SJSA1 (cell line): ENCODE measurements at regions not wholly inside any gene's neighbourhood (a gene's known extent, or its start where the extent isn't known, plus 50 kb on each side); places are given as distances from the start of the nearest gene placed in this dataset.
"Not testable (repeated sequence)": the region's sequence is repeated elsewhere in the genome, so short reads cannot be mapped to it uniquely, and the experiment has no call there.

Experiments
- DNase-seq, 2 experiments: peaks; one replicate each; pipeline ENCODE4 v3.0.0-alpha.2; 2015 to 2020; ENCODE audit warnings: low spot score in 2 of 2, low read depth in 1 of 2
- H3K27ac ChIP-seq: fragments of 250-450 bp; sonication (Bioruptor Pico); 2 replicates; pipeline ENCODE4 v1.5.1; 2020; ENCODE audit warnings: mild to moderate bottlenecking, moderate library complexity
- H3K27me3 ChIP-seq: fragments of 250-450 bp; sonication (Bioruptor Pico); replicated peaks from 2 replicates; pipeline ENCODE4 v1.5.1; 2020; ENCODE audit warnings: mild to moderate bottlenecking, moderate library complexity
- H3K36me3 ChIP-seq: fragments of 250-450 bp; sonication (Bioruptor Pico); 2 replicates; pipeline ENCODE4 v1.5.1; 2020; ENCODE audit warnings: mild to moderate bottlenecking
- H3K4me1 ChIP-seq: fragments of 250-450 bp; sonication (Bioruptor Pico); replicated peaks from 2 replicates; pipeline ENCODE4 v1.6.1; 2021; ENCODE audit warnings: mild to moderate bottlenecking
- H3K4me3 ChIP-seq: fragments of 250-450 bp; sonication (Bioruptor Pico); 2 replicates; pipeline ENCODE4 v1.5.1; 2020; ENCODE audit warnings: mild to moderate bottlenecking
- H3K9me3 ChIP-seq: fragments of 250-450 bp; sonication (Bioruptor Pico); replicated peaks from 2 replicates; pipeline ENCODE4 v1.5.1; 2020; ENCODE audit warnings: mild to moderate bottlenecking

DNA sequence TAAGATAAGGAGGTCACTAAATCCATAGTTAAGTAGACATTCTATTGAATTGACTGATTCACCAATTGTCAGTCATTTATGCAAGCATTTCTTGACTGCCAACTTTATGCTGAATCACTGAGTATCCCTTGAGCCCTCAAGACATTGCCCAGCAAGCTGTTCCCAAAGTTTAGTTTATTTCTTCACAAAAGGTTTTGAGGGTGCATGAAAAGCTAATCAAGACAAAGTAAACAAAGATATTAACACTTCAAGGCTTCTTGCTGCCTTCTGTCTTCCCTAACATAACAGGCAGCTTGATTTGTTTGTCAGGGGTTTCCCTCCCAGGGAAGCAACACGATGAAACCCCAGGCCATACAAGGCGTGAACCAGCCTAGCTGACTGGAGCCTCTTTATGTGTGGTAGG is 374.4 kb downstream of the SPRY2 start:
- Histone ChIP-seq H3K36me3 (no peaks in the 10 kb centered on the region), H3K4me1 (peaks cover 8% of the 10 kb centered on the region), H3K4me3 (no peak overlapping the region), H3K27ac (no peak overlapping the region; the same call in 1 of the 2 replicates), H3K27me3 (no peaks in the 10 kb centered on the region), H3K9me3 (no peaks in the 10 kb centered on the region; the same call in 1 of the 2 replicates)
- peak in 1 of 2 experiments; percentile 45 for DNase-seq

DNA sequence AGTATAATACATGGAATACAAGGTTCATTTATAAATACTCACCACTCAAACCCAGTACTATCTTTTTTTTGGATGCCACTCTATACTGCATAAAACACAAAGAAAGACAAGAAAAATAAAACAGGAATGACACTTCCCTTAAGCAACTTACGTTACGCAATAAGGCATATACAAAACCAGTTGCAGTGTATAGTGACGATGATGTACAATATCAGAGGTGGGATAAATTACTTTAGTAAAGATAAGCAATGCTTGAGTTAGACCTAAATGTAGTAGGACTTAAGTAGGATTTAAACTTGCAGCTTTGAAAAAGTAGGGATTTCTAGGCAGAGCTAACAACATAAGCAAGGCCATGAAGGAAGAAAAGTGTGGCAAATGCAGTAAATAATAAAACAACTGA is 374.9 kb downstream of the SPRY2 start:
- H3K4me1 ChIP-seq, result peaks cover 8% of the 10 kb centered on the region
- DNase-seq, result no peak
- no peaks in the 10 kb centered on the region; the same call in 1 of the 2 replicates for H3K9me3 ChIP-seq
- H3K36me3 ChIP-seq, result no peaks in the 10 kb centered on the region
- no peaks in the 10 kb centered on the region for H3K27me3 ChIP-seq
- no peak overlapping the region for H3K27ac ChIP-seq
- no peak overlapping the region for H3K4me3 ChIP-seq

DNA sequence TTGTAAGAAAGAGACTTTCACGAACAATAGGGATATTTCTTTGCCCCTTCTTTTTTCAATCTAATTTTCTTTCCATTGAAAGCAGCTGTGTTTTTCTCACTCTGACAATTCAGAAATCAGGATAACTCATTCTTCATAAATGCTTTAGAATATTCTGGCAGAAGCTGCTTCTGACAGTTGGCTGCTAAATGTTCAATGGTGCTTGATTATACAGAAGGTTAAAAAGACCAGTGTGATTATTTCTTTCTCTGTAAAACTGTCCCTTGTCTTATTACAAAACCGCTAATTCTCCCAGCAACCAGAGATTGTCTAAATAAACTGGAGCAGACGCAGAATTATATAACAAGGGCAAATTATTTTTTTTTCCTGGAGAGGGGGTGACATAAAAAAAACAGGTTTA is 394.4 kb downstream of the SPRY2 start:
- Histone ChIP-seq H3K36me3 (no peaks in the 10 kb centered on the region), H3K4me1 (no peaks in the 10 kb centered on the region), H3K9me3 (no peaks in the 10 kb centered on the region), H3K27ac (no peak overlapping the region), H3K27me3 (no peaks in the 10 kb centered on the region), H3K4me3 (no peak overlapping the region)
- DNase-seq, result no peak

DNA sequence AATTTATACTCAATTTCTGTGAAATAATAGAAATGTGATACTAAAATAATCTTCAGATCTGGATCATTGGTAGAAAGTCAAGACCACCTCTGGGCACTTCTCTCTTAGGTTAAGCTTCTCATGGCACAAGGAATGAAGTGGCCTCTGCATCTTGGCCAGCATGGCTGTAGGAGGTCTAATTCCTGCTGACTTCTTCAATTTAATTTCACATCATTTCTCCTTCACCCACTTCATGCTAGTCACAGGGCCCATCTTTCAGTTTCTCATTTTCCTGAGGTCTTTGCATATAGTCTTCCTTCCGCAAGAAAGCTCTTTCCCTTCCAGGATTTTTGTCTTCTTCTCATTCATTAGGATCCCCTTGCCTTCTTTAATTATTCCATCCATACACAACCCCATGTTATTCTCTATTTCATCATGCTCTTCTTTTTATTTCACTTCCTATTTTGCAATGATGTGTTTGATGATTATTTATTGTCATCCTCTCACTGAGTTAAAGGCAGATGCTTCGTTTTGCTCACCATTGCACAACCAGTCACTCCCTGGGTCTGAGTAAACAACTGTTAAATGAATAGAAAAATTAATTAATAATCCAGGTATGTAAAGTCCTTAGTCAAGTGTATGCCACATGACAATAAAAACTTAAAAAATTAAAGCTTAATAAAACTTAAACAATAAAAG is 397.4 kb downstream of the SPRY2 start:
- Histone ChIP-seq H3K4me3 (no peak overlapping the region), H3K27ac (no peak overlapping the region), H3K4me1 (no peaks in the 10 kb centered on the region), H3K36me3 (no peaks in the 10 kb centered on the region), H3K27me3 (no peaks in the 10 kb centered on the region), H3K9me3 (no peaks in the 10 kb centered on the region)
- DNase-seq, result no peak

DNA sequence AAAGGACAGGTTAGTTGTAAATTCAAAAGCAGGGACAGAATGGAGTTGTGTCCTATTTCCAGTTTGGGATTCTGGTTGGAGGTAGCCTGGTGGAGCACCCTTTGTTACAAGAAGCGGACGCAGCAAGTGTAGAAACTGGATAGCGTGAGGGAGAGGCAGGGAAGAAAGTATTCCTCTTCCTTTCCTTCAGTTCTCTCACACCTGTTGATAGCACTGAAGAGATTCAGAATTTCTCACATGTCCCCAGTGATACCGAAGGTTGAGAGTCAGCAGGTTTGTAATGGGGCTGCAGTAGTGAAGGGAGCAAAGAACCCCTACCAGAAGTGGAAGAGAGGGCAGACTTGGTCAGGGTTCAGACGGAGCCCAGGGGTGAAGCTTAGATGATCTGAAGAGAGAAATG is 399.2 kb downstream of the SPRY2 start:
- Histone ChIP-seq H3K27ac (no peak overlapping the region), H3K27me3 (no peaks in the 10 kb centered on the region), H3K9me3 (no peaks in the 10 kb centered on the region), H3K4me1 (peaks cover 16% of the 10 kb centered on the region), H3K36me3 (0 out of 2 replicates have a peak, but pooled peaks cover 4% of the 10 kb centered on the region), H3K4me3 (no peak overlapping the region)
- DNase-seq, result no peak

DNA sequence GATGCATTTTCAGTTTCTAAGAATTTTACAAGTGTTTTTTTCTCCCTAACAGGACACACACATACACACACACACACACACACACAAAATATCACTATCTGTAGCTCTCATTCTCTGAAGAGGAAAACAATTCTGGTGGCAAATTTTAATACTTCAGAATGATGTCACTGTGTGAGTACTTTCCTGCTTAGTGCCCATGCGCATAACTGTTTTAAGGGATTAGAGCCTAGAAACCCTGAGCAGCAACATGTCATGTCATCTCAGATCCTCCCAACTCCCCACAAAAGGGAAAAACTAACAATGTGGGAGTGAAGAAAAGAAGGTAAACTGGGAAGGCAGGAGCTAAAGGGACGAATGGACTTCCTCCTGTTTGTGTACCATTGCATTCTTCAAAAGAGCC is 401.2 kb downstream of the SPRY2 start:
- peak in 1 of 2 experiments; percentile 39 for DNase-seq

DNA sequence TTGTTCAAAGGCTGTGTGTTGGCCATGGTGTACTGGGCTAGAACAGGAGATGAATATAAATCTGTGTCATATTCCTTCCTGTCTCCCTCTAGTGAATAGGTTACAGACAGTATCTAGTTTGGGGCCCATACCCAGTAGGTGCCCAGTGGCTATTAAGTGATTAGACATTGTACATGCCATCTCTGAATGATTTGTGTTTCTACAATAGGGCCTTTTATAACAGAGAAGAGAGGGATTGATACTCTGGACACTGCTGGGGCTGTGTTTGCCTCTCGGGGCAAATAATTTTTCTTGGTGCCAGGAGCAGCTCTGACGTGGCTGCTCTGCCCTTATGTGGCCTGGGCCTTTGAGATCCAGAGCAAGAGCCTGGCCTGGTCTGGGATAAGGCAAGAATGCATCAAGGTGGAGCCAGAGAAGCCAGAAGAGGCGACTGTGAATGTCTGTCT is 403.1 kb downstream of the SPRY2 start:
- DNase-seq, result peak in 1 of 2 experiments; percentile 59

More for the DNA sequence above, 401.2 kb downstream of the SPRY2 start:
- Histone ChIP-seq H3K36me3 (0 out of 2 replicates have a peak, but pooled peaks cover 4% of the 10 kb centered on the region), H3K4me3 (no peak overlapping the region), H3K27ac (no peak overlapping the region), H3K4me1 (peaks cover 33% of the 10 kb centered on the region), H3K27me3 (no peaks in the 10 kb centered on the region), H3K9me3 (no peaks in the 10 kb centered on the region)

DNA sequence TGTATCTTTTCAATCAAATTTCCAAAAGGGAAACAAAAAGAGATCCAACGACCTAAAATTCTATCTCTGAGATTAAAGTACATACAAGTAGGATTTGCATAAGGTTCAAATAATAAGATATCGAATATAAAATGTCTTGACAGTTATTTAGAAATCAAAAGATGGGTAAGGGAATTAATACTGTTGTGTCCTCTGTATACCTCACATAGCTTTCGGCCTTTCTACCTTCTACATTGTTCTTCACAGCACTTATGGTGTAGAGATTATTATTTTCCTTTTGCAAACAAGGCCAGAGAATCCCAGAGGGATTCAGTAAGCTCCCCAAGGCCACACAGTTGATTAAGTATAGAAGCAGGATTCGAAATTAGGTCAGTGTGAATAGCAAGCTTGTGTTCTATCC is 403.6 kb downstream of the SPRY2 start:
- DNase-seq, result no peak
- Histone ChIP-seq H3K4me1 (peaks cover 33% of the 10 kb centered on the region), H3K36me3 (0 out of 2 replicates have a peak, but pooled peaks cover 4% of the 10 kb centered on the region), H3K4me3 (no peak overlapping the region), H3K27ac (peak overlapping the region; percentile 98), H3K27me3 (no peaks in the 10 kb centered on the region), H3K9me3 (no peaks in the 10 kb centered on the region)

More for the DNA sequence above, 403.1 kb downstream of the SPRY2 start:
- no peaks in the 10 kb centered on the region for H3K9me3 ChIP-seq
- H3K27ac ChIP-seq, result peak overlapping the region; percentile 98
- H3K27me3 ChIP-seq, result no peaks in the 10 kb centered on the region
- H3K4me1 ChIP-seq, result peaks cover 33% of the 10 kb centered on the region
- 0 out of 2 replicates have a peak, but pooled peaks cover 4% of the 10 kb centered on the region for H3K36me3 ChIP-seq
- H3K4me3 ChIP-seq, result no peak overlapping the region

DNA sequence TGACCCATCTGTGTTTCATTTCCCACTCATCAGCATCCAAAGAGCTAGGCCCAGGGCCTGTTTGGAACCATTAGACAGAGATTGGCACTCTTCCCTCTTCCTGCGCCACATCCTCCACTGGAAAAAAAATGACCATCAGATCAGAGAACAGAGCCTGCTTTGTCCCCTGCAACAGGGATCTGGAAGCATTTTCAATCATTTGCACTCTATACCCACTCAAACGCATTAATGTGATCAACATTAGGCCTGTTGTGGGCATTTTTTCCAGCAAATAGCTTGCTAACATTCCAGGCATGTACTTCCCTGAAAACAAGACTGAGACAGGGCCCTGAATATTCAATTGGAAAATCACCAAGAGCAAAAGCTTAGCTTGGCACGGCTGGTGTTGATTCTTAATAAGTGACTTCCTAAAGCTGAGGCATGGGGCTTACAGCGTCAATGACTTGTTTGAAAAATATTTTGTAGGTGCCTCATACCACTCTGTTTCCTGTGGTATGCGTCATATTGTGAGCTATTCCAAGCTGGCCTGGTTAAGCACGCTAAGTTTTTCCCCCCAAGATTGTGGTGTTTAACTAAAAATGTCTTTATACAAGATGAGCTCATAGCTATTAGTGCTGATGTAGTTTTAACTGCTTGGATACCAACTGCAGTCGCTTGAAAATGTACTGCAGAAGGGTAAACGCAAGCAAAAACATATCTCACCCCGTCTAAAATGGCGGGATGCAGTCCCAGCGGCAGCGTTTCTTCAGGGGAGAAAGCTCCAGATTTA is 404.4 kb downstream of the SPRY2 start:
- no peak overlapping the region for H3K4me3 ChIP-seq
- peak; percentile 99 to 100 for DNase-seq
- peak overlapping the region; percentile 98 for H3K27ac ChIP-seq
- peaks cover 33% of the 10 kb centered on the region for H3K4me1 ChIP-seq
- H3K27me3 ChIP-seq, result no peaks in the 10 kb centered on the region
- H3K9me3 ChIP-seq, result no peaks in the 10 kb centered on the region
- 0 out of 2 replicates have a peak, but pooled peaks cover 4% of the 10 kb centered on the region for H3K36me3 ChIP-seq

DNA sequence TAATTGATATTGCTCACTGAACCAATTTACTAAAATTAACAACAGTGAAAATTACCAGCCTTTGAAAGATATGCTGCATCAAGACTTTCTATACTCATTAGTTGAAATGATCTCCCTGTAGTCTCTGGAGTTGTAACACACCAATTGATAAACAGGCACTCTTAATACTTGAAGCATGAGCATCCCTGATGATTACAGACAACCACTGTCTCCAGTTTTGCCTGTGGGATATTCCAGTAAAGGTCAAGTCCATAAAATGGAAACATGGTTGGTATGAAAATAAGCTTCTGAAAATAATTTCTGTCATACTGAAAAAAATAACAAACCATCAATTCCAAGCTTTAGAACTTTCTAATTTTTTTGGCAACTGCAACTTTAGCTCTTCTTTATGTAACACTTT is 405.8 kb downstream of the SPRY2 start:
- Histone ChIP-seq H3K4me3 (no peak overlapping the region), H3K27ac (peak overlapping the region; percentile 98), H3K4me1 (peaks cover 33% of the 10 kb centered on the region), H3K9me3 (no peaks in the 10 kb centered on the region), H3K36me3 (0 out of 2 replicates have a peak, but pooled peaks cover 4% of the 10 kb centered on the region), H3K27me3 (no peaks in the 10 kb centered on the region)
- DNase-seq, result no peak

DNA sequence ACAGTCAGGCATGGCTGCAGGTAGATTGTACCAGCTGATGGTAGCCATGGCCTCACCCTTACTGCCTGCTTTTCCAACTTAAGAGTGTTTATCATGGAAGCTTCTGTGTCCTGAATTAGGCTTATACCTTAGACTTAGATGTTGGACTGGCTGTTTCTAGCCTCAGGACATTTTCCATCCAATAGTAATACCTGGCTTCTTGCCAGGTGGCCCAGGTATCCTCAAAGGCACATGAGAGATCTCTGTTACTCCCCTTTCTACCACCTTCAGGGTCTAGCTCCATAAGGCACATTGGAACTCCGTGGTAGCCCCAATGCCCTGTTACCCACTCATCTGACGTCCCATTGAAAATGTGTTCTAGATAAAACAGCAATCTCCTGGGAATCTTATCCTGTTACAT is 407.5 kb downstream of the SPRY2 start:
- H3K36me3 ChIP-seq, result 0 out of 2 replicates have a peak, but pooled peaks cover 4% of the 10 kb centered on the region
- peaks cover 33% of the 10 kb centered on the region for H3K4me1 ChIP-seq
- H3K27ac ChIP-seq, result no peak overlapping the region
- H3K4me3 ChIP-seq, result no peak overlapping the region
- DNase-seq, result no peak
- H3K27me3 ChIP-seq, result no peaks in the 10 kb centered on the region
- no peaks in the 10 kb centered on the region for H3K9me3 ChIP-seq

DNA sequence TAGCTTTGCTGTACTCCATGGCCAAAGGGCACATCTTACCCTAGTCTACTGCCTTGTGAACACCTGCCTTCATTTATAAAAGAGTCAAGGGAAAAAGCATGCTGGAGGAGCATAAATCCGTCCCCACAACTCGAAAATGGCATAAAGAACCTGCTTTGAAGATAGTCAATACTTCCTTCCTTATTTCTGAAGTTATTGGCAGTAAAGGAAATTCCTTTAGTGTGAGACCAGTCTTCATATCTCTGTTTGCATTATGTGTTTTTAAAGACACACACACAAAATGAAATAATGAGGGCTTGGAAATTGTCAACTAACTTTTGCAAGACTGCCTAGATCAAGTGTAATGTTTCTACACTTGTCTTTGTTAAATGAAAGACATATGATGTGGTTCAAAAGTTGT is 408.4 kb downstream of the SPRY2 start:
- H3K36me3 ChIP-seq, result 0 out of 2 replicates have a peak, but pooled peaks cover 1% of the 10 kb centered on the region
- no peak for DNase-seq
- H3K27me3 ChIP-seq, result no peaks in the 10 kb centered on the region
- peaks cover 26% of the 10 kb centered on the region for H3K4me1 ChIP-seq
- no peak overlapping the region for H3K4me3 ChIP-seq
- no peak overlapping the region for H3K27ac ChIP-seq
- no peaks in the 10 kb centered on the region for H3K9me3 ChIP-seq

DNA sequence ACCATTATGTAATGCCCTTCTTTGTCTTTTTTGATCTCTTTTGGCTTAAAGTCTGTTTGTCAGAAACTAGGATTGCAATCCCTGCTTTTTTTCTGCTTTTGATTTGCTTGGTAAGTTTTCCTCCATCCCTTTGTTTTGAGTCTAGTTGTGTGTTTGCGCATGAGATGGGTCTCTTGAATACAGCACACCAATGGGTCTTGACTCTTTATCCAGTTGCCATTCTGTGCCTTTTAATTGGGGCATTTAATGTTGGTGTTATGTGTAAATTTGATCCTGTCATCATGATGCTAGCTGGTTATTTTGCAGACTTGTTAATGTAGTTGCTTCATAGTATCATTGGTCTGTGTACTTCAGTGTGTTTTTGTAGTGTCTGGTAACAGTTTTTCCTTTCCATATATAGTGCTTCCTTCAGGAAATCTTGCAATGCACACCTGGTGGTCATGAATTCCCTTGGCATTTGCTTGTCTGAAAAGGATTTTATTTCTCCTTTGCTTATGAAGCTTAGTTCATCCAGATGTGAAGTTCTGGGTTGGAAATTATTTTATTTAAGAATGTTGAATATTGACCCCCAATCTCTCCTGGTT is 416.9 kb downstream of the SPRY2 start:
- H3K27me3 ChIP-seq, DNase-seq, H3K27ac ChIP-seq, H3K4me3 ChIP-seq, H3K36me3 ChIP-seq, H3K4me1 ChIP-seq, H3K9me3 ChIP-seq: not testable (repeated sequence)

DNA sequence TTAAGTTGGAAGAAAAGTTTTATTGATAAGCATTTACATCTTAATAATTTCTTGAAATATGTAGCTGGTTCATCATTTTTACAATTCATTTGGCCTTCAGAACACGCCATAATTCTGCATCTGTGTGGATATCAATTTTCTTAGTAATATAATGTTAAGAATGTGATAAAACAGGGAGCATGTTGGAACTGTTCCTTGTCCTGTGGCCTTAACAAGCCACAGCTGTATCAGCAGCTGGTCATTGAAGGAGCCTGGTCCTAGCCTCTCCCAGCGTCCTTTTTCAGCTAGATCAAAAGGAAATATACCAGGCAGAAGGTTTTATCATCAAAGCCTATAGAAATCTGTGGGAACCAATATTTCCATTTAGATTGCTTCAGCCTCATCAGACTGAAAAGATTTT is 421.8 kb downstream of the SPRY2 start:
- Histone ChIP-seq H3K36me3 (no peaks in the 10 kb centered on the region), H3K27ac (no peak overlapping the region), H3K27me3 (no peaks in the 10 kb centered on the region), H3K4me3 (no peak overlapping the region), H3K9me3 (peaks cover 7% of the 10 kb centered on the region), H3K4me1 (no peaks in the 10 kb centered on the region)
- no peak for DNase-seq
